ENCODE measurements at regions not wholly inside any gene's neighbourhood (a gene's known extent, or its start where the extent isn't known, plus 50 kb on each side); places are given as distances from the start of the nearest gene placed in this dataset.

DNA sequence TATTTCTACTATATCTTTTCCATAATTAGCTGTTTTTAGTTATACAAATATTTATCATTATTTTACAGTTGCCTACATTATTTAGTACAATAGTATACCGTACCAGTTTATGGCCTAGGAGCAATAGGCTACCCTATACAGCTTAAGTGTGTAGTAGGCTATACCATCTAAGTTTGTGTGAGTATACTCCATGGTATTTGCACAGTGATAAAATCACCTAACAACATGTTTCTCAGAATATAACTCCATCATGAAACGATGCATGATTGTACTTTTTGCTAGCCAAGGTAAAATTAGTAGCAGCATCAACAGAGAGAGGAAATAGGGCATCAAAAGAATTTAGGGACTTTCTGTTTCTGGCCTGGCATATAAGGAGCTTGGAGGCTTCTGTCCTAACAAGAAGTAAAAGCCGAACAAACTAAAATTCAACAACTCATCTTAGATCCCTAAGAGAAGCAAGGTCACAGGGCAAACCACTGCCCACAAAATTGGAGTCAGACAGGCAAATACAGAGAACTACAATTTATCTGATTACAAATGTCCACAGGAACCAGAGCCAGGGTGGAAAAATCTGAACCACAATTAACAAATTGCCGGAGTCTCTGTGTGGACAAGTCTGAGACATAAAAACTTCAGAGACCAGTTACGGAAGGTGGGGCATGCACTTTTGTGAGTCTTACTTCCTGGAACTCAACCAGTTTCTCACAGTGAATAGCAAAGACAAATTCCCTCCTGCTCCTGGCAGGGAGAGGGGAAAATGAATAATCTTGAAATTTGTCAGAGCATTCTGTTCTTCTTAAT, 671.4 kb downstream of the RFPL4B start:
- TF ChIP-seq, protein P1, sequence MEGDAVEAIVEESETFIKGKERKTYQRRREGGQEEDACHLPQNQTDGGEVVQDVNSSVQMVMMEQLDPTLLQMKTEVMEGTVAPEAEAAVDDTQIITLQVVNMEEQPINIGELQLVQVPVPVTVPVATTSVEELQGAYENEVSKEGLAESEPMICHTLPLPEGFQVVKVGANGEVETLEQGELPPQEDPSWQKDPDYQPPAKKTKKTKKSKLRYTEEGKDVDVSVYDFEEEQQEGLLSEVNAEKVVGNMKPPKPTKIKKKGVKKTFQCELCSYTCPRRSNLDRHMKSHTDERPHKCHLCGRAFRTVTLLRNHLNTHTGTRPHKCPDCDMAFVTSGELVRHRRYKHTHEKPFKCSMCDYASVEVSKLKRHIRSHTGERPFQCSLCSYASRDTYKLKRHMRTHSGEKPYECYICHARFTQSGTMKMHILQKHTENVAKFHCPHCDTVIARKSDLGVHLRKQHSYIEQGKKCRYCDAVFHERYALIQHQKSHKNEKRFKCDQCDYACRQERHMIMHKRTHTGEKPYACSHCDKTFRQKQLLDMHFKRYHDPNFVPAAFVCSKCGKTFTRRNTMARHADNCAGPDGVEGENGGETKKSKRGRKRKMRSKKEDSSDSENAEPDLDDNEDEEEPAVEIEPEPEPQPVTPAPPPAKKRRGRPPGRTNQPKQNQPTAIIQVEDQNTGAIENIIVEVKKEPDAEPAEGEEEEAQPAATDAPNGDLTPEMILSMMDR (IDR thresholded peaks at IDR 0.05; ENCODE audit: low read depth, low read length, missing input control), result no peak
- TF ChIP-seq, protein P2, sequence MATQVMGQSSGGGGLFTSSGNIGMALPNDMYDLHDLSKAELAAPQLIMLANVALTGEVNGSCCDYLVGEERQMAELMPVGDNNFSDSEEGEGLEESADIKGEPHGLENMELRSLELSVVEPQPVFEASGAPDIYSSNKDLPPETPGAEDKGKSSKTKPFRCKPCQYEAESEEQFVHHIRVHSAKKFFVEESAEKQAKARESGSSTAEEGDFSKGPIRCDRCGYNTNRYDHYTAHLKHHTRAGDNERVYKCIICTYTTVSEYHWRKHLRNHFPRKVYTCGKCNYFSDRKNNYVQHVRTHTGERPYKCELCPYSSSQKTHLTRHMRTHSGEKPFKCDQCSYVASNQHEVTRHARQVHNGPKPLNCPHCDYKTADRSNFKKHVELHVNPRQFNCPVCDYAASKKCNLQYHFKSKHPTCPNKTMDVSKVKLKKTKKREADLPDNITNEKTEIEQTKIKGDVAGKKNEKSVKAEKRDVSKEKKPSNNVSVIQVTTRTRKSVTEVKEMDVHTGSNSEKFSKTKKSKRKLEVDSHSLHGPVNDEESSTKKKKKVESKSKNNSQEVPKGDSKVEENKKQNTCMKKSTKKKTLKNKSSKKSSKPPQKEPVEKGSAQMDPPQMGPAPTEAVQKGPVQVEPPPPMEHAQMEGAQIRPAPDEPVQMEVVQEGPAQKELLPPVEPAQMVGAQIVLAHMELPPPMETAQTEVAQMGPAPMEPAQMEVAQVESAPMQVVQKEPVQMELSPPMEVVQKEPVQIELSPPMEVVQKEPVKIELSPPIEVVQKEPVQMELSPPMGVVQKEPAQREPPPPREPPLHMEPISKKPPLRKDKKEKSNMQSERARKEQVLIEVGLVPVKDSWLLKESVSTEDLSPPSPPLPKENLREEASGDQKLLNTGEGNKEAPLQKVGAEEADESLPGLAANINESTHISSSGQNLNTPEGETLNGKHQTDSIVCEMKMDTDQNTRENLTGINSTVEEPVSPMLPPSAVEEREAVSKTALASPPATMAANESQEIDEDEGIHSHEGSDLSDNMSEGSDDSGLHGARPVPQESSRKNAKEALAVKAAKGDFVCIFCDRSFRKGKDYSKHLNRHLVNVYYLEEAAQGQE (IDR thresholded peaks at IDR 0.05), result no peak
- TF ChIP-seq, protein P3, sequence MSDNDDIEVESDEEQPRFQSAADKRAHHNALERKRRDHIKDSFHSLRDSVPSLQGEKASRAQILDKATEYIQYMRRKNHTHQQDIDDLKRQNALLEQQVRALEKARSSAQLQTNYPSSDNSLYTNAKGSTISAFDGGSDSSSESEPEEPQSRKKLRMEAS (IDR thresholded peaks at IDR 0.05), result no peak
